ENCODE measurements at regions not wholly inside any gene's neighbourhood (a gene's known extent, or its start where the extent isn't known, plus 50 kb on each side); places are given as distances from the start of the nearest gene placed in this dataset.
A peak's percentile ranks its signal among the peaks of the same experiment; 100 is the strongest.
"Not testable (repeated sequence)": the region's sequence is repeated elsewhere in the genome, so short reads cannot be mapped to it uniquely, and the experiment has no call there.

DNA sequence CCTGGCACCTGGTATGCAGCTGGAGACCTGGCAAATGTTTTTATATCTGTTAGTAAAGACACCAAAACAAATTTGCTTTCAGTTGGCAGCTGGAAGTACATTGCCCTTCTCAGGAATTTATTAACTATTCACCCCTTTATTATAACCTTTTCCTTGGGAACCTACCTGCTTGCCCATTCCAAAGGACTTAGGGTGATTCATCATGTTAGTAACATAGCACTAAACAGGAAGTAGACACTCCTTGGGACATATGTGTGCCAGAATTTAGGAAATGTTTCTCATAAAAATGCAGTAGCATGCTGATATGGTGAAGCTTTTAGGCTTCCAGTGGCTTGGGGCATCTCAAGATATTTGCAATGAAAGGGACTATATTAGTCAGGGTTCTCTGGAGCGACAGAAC, 184.2 kb downstream of the DMAC1 start:
- no peak for FAIRE-seq

DNA sequence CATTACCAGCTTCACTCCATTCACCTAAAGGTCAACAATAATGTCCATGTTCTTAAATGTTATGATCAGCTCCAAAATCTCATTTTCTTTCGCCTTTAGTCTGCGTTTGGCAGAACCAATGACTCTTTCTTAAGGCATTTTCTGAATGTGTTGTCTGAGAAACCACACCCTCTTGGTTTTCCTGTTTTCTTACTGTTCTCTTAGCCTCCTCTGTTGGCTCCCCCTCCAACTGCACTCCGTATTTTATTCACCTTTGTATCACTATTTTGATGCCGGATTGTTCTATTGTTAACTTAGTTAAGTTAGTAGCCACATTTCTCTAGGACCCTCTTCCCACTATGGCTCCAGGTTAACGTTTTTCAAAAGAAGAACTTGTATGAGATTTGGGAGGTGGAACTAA, 185.6 kb downstream of the DMAC1 start:
- FAIRE-seq: no peak

DNA sequence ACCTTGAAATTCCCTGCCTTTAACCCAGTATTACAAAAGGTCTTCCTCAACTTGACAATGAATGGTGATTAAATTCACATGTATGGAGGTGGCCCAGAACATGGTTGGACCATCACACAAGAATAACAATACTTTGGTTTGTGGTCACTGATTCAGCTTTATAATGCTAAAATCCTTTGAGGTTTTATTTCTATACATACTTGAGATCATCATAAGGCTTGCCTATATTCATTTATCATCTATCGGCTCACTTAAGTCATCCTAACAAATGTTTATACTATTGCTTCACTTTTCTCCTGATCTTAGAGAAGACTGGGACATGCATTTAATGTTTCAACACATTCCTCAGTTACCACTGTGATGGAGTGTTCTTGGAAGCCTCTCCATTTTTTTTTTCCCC, 191.3 kb downstream of the DMAC1 start:
- FAIRE-seq: no peak

DNA sequence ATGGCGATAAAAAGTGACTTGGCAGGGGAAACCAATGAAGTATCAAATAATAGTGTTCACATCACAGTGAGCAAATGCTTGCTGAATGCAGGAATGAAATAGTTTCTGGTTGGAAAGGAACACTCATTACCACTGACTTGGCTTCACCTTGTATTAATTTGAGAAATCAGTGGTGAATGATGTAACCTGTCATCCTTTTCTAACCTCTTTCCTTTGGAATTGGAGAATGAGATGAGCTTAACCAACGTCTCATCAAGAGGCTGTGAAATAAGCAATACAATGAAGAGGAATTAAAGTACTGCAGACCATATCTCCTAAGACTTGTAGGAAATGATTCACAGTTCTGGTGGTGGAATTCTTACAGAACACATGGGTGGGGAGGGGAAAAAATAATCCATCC, 192.2 kb downstream of the DMAC1 start:
- no peak for FAIRE-seq

DNA sequence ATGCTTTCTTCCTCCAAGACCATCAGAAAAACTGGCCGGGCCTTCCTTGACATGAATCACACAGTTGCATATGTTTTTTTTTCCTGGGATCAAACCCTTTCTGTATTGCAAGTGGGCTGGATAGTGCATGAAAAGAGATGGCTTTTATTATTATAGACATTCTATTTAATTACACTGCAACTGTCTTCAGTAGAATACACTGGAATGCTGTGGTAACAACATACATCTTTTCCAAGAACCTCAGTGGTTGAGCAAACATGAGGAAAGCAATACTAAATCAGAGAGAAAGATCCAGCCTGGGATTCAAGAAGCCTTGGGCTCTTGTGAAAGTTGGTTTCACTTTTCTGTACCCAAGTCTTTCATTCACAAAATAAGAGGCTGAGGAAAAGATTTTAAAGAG, 193.0 kb downstream of the DMAC1 start:
- no peak for FAIRE-seq

DNA sequence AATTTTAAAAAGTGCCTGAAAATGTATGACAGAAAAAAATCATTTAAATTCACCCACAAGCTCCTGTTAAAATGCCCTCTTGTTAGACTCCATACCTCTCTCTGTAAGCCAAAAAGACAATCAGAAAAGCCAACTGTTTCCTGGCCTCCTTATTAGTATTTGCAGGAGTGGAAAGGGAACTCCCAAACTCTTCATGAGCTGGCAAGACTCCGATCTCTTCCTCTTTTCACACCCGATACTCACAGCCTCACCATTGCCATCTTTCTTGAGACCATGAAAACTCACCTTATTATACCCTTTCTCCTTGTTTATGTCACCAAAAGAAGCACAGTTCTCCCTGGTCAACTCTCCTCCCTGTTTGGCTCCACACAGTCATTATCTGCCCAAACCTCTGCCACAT, 197.8 kb downstream of the DMAC1 start:
- FAIRE-seq: no peak

DNA sequence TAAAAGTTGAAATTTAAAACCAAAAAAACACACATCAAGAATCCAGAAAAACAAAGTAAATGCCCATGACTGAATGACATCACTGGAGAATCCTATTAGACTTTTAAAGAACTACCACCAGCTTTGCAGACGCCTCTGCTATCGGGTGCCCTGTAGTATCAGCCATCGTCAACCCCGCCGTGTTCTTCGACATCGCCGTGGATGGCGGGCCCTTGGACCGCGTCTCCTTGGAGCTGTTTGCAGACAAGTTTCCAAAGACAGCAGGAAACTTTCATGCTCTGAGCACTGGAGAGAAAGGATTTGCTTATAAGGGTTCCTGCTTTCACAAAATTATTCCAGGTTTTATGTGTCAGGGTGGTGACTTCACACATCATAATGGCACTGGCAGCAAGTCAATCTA, 201.9 kb downstream of the DMAC1 start:
- FAIRE-seq: no peak

DNA sequence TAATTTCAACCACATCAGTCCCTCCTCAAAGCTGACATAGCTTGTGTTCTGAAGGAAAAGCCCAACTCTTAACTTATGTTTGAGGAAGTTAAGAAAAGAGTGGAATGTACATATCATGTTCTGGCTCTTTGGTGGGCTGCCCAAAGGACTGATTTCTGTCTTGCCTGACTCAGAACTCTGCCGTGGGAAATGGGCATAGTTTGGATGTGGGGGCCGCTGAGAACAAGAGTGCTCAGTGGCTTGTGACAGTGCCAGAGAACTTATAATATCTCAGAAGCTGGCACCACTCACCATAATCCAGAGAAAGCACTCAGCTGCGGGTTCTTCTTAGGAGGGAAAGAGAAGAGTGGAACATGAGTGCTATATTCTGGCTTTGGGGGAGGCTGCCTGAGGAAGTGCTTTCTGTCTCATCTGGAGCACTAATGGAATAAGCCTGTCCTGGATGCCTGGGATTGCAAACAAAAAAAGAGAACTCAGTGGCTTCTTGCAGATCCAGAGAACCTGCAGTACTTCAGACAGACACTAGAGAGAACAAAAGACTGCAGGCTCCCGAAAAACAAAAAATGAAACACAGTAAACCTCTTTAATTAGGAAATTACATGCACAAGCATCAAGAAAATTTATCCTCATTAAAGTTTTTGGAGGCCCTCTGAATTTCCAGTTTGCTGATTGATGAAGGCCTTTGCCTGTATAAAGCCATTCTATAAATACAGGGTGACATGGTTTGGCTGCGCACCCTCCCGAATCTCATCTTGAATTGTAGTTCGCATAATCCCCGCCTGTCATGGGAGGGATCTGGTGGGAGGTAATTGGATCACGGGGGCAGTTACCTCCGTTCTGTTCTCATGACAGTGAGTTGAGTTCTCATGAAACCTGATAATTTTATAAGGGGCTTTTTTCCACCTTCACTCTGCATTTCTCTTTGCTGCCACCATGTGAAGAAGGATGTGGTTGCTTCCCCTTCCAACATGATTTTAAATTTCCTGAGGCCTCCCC, 207.0 kb downstream of the DMAC1 start:
- FAIRE-seq: no peak

DNA sequence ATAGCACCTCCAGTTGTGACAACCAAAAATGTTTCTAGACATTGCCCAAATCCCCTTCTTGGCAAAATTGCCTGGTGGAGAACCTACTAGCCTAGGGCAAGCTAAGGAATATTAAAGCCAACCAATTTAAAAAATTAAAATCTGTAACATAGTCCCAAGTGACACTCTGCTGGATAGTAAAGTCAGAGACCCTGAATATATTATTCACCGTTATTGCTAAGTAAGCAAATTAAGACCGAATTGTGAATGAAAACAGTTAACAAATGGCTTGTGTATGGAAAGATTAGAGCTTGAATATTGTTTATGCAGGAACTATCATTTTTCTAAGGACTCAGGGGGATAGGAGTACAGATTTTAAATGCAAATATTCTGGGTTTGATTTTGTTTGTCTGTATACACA, 208.1 kb downstream of the DMAC1 start:
- FAIRE-seq: no peak

DNA sequence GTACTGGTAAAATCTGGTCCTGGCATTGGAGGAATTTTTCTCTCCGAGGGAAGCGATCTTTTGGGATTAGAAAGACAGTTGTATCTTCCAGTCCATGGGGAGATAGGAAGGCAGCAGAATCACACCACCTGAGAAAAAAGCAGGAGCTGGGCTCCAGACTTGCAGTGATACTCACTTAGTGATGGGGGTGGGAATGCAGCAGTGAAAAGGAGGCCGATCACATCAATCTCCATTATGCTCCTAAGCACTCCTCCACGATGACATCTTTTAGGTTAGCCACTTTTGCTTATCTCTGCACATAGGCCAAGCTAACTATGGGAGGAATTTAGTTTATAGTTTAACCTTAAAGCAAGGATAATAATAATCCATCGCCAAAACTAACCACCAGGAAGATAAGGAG, 219.0 kb downstream of the DMAC1 start:
- FAIRE-seq: no peak

DNA sequence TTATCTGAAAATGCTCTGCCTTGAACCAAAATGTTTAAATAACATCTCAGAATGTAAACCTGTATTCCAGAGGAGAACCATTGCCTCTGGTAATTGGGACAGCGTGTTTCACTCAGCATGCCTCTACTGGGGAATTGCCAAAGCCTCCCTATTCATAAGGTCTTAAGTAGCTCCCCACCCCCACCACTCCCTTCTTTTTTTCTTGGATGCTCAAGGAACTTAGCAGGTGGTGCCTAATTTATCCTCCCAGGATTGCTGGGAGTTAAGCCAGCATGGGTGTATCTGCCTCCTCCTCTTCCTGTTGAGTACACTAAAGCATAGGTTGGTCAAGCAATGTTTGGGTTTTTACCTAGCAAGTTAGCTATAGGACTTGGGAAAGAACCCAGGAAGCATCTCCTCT, 220.2 kb downstream of the DMAC1 start:
- no peak for FAIRE-seq

DNA sequence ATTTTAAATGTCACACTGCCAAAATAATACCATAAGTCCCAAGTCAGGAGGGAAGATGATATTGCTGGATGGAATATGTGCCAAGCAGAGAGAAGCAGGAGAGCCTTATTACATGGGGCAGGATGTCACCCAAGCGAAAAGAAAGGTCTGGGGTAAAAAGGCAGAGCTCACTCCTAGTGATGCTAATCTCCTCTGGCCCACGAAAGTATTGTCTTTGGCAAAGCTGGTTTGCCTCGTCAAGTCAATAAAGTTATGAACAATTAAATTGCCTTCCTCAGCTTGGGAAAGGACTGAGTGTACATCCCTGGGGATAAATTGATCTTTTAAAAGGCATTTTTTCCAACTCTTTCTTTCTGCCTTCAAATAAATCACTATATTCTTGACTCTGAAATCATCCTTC, 220.6 kb downstream of the DMAC1 start:
- FAIRE-seq: no peak

DNA sequence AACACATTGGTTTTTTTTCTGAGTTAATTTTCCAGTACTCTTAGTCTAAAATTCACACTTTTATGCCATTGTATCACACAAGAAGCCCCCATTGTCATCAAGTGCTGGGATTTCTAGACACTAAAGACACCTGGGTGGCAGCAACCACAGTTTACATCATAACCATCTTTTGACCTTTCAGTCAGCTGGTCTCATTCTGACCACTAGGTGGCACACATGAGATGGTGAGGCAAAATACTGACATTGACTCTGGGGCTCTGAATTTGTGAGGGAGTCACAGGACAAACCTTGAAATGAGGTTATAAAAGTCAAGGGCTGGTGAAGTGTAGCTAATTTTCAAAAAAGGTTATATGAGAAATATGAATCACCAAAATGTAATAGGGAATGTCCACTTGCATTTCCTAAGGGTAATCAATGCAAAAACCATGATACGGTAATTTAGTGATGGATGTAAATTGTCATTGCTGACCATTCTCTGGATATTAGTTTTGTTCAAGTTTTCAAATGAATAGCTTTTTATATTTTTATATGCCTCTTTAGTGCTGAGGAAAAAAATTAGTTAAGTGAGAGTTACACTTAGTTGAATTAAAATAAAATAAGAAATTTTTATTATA, 229.4 kb downstream of the DMAC1 start:
- peak; percentile 83 for FAIRE-seq

DNA sequence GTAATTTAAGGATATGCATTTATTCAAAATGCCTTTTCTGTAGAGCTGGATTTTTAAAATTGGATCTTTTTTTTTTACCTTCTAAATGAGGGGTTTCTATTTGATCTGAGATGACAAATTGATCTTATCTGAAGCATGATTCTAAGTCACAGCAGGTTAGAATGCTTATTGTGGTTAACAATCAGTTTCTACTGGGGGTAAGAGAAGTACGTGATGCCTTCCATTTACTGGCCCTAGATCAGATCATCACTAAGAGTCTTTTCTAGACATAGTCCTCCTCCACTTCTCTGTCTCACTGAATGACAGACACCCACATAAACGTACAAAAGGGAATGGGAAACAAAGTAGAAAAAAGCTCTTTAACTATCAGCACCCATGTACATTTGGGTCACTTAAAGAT, 231.9 kb downstream of the DMAC1 start:
- no peak for FAIRE-seq

DNA sequence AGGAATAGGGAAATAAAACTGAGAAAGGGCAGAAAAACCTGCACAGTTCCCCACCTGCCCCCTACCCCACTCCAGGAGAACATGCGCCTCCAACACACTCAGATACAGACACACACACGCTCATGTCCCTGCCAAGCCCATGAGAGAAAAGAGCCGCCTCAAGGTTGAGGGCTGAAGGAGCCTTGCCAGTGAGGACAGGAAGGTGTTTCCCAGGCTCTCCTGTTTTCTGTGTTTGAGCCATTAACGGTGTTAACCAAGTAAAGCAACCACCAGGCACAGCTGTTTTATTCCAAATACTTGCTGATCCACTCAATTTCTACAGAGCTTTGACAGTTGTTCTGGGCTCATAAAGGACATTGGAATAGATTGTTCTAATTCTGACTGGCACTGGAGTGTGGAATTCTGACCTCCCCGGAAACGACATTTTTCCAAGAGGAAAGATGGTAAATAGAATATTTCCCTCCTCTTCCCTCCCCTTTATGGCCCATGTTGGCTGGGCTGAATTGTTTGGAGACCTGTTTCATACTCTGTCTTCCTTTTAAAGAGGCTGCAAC, 238.0 kb downstream of the DMAC1 start:
- FAIRE-seq: no peak

DNA sequence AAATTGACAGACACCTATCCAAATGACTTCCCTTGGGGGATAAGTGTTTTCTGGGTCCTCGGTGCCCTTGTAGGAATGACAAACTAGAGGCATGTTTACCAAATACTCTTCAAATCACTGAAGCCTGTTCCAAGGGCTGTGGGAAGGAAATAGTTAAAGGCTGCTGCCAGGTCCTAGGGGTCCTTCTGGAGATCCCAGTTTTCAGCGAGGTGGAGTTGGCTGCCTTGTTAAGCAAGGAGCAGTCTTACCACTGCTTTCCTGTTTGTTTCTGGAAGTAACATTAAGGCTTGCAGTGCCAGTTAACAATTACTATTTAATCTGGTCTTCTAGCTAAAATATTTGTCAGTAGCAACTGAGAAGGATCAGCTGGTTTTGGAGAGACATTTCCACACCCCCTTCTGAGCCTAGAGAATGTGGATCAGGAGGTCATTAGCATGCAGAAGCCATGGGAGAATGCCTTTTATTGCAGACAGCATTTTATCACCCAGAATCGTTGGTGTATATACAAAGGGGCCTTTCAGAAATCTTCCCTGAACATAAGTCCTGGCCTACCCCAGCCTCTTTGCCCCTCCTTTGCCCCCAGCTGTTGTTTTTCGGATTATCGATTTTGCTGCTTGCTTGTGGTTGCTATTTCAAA, 238.8 kb downstream of the DMAC1 start:
- no peak for FAIRE-seq

DNA sequence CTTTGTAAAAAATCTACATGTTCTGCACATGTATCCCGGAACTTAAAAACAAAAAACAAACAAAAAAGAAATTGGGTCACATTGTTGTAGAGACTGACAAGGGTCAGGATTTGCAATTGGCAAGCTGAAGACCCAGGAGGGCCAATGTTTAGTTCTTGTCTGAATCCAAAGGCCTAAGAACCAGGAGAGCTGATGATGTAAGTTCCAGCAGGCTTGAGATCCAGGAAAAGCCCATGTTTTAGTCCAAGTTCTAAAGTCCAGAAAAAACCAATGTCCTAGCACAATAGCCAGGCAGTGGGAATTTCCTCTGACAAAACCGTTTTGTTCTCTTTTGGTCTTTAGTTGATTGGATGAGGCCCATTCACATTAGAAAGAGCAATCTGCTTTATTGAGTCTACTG, 244.9 kb downstream of the DMAC1 start:
- FAIRE-seq: no peak

DNA sequence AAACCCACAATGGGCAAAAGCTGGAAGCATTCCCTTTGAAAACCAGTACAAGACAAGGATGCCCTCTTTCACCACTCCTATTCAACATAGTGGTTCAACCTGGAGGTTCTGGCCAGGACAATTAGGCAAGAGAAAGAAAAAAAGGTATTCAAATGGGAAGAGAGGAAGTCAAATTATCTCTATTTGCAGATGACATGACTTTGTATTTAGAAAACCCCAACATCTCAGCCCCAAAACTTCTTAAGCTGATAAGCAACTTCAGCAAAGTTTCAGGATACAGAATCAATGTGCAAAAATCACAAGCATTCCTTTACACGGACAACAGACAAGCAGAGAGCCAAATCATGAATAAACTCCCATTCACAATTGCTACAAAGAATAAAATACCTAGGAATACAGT, 246.9 kb downstream of the DMAC1 start:
- not testable (repeated sequence) for FAIRE-seq

DNA sequence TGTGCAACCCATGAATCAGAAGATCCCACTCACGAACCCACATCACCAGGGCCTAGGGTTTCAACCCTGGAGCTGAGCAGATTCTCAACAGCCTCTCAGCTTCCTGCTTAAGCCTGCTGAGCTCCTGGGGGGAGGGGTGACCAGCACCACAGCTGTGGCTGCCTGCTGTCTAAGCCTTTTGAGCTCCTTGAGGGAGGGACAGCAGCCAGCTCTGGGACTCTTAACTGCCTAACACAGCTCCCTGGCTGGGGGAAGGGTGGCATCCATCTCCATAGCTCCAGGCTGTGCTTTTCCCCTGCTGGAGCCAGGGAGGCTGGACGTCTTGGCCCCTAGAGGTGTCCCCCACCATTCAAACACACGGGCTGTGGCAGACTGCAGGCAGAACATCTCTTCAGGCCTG, 250.3 kb downstream of the DMAC1 start:
- no peak for FAIRE-seq

DNA sequence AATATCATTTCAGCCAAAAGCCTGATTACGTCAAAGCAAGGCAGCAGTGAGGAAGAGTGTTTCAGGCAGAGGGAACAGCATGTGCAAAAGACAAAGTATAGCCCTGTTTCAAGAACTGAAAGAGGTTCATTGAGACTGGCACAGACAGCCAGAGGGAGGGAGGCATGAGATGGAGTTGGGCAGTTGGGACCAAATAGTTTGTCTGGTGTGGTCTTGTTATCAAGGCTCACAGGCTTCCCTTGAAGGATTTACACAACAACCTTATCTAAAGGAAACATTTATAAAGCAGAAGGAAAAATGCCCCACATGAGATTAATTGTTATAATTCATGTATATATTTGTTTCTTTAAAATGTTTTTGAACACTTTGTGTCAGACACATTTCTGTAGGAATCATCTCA, 253.3 kb downstream of the DMAC1 start:
- no peak for FAIRE-seq

DNA sequence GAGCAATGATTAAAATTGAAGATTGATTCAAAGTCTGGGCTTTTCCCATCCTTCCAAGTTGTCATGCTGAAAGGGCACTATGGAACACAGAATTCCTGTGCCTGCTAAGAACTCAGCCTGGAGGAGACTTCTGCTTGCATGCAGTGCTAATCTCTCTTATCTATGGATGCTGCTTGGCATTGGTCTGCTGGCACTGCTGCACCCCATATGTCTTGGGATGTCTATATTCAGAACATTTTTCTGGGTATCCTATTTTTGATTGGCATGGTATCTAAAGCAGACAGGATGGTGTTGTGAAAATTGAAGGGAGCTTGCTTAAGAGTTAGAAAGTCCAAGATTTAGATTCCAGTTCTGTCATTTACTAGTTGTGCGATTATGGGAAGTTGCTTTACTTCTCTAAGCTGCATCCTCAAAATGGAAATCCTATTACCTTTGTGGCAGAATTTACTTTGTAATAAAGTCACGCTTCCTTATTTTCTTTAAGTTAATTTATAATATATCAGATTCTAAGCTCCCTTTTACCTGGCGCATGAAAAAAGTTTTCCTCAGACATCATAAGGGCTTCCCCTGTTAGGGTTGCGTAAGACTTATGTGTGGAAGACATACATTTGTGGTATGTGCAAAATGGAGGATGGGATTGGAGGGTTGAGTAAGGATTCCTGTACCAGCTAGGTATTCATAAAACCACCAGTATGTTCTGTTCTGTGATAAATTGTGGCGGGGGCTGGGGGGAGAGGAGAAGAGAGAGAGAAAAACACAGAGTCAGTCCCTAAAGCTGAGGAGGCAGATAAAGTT, 254.0 kb downstream of the DMAC1 start:
- no peak for FAIRE-seq

DNA sequence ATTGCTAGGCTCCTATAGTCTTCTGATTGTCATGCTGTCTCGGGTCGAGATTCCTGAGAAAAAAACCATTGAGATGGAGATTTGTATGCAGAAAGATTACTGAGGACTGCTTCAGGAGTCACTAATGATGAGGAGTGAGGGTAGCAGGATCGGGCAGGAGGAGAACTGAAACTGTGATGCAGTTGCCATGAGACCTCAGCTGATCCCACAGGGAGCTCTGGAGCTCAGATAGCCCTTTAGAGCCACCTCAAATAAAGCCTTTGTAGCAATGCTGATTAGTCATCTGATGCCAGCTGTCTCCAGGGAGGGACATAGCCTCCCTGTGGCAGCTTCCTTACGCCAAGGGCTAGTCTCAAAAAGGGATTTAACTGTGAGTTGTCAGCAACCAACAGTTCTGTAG, 256.9 kb downstream of the DMAC1 start:
- no peak for FAIRE-seq

DNA sequence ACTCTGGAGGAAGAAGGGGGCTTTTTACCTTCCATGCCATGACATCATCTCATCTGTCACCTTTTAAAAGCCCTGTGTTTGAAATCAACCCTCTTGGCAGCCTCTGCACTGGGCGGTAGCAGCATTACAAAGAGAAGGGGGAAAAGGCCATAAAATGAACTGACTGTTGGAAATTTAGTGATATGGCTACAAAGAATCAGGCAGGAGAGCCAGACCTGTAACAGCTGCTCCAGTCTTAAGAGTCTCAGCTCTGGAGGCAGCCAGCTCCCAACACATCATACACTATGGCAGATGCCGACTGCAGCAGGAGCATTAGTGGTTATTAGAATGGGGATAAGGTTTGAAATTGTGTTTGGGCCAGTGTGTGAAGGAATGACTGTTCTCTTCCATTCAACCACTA, 257.5 kb downstream of the DMAC1 start:
- FAIRE-seq: no peak
